OCI-LY7 (cell line): ENCODE measurements at regions not wholly inside any gene's neighbourhood (a gene's known extent, or its start where the extent isn't known, plus 50 kb on each side); places are given as distances from the start of the nearest gene placed in this dataset.
"Not testable (repeated sequence)": the region's sequence is repeated elsewhere in the genome, so short reads cannot be mapped to it uniquely, and the experiment has no call there.

Experiments used
- BruUV-seq: library from RNA; stranded (reverse); fragments of 400-500 nt; replicated peaks from 2 replicates; lab custom pipeline; 2021; lab: Mats Ljungman, UMichigan
- CTCF ChIA-PET: fragments of 300-600 bp; sonication (Branson Sonifier 250); formaldehyde crosslinking; loops from one replicate; lab custom pipeline; 2022; ENCODE audit warnings: antibody characterized with exemption; ENCODE audit not compliant: unreplicated experiment; lab: Charles Lee
- POLR2A ChIA-PET: fragments of 300-600 bp; sonication (Branson Sonifier 250); formaldehyde crosslinking; loops from one replicate; lab custom pipeline; 2022; ENCODE audit warnings: antibody characterized with exemption; lab: Charles Lee
- DNase-seq: peaks from one replicate; pipeline ENCODE4 v3.0.0-alpha.2; 2015; ENCODE audit warnings: low spot score
- H2AFZ ChIP-seq: fragments of 200-600 bp; sonication (generic), shearing (Covaris generic); 2 replicates; pipeline ENCODE4 v1.6.1; 2014; ENCODE audit warnings: mild to moderate bottlenecking, antibody characterized with exemption, low read length, moderate library complexity
- H3K27ac ChIP-seq: fragments of 200-600 bp; sonication (generic); 2 replicates; pipeline ENCODE4 v1.5.1; 2014; ENCODE audit warnings: mixed run types, low read depth, mild to moderate bottlenecking, moderate library complexity, low read length, inconsistent platforms; ENCODE audit not compliant: poor library complexity, severe bottlenecking
- H3K36me3 ChIP-seq: fragments of 200-600 bp; sonication (generic); 2 replicates; pipeline ENCODE4 v1.6.1; 2014; ENCODE audit warnings: mild to moderate bottlenecking, antibody characterized with exemption, low read length, moderate library complexity, mixed read lengths; ENCODE audit not compliant: insufficient read depth
- H3K4me1 ChIP-seq: fragments of 200-600 bp; sonication (generic); 2 replicates; pipeline ENCODE4 v1.5.1; 2014; ENCODE audit warnings: mild to moderate bottlenecking, low read length; ENCODE audit not compliant: insufficient read depth, poor library complexity, severe bottlenecking
- H3K4me2 ChIP-seq: fragments of 200-600 bp; sonication (generic); 2 replicates; pipeline ENCODE4 v1.6.1; 2014; ENCODE audit warnings: mild to moderate bottlenecking, low read length
- H3K4me3 ChIP-seq: fragments of 200-600 bp; sonication (generic); 2 replicates; pipeline ENCODE4 v1.5.1; 2014; ENCODE audit warnings: mild to moderate bottlenecking, low read depth, low read length; ENCODE audit not compliant: poor library complexity, severe bottlenecking
- H3K79me2 ChIP-seq: fragments of 200-600 bp; sonication (generic); 2 replicates; pipeline ENCODE4 v1.6.1; 2016; ENCODE audit warnings: low read depth, mild to moderate bottlenecking, low read length, moderate library complexity, mixed read lengths; ENCODE audit not compliant: insufficient read depth
- H3K9me2 ChIP-seq: fragments of 200-600 bp; sonication (generic); 2 replicates; pipeline ENCODE4 v1.6.1; 2016; ENCODE audit warnings: mild to moderate bottlenecking, low read length, mixed read lengths; ENCODE audit not compliant: insufficient read depth
- H3K9me3 ChIP-seq: fragments of 200-600 bp; sonication (generic); 2 replicates; pipeline ENCODE4 v1.6.1; 2014; ENCODE audit warnings: mild to moderate bottlenecking, mixed run types, low read length, mixed read lengths
- H4K20me1 ChIP-seq: fragments of 200-600 bp; sonication (generic); 2 replicates; pipeline ENCODE4 v1.6.1; 2014; ENCODE audit warnings: mild to moderate bottlenecking, antibody characterized with exemption, low read length, moderate library complexity, mixed read lengths; ENCODE audit not compliant: insufficient read depth
- CTCF ChIP-seq: fragments of 200-600 bp; sonication (generic); conservative IDR thresholded peaks from 2 replicates; pipeline ENCODE4 v1.5.1; 2014; ENCODE audit warnings: mild to moderate bottlenecking, antibody characterized with exemption, low read length, moderate library complexity, mixed read lengths
- EZH2phosphoT487 ChIP-seq: fragments of 200-600 bp; sonication (generic); IDR thresholded peaks from 2 replicates; pipeline ENCODE4 v1.6.1; 2018; ENCODE audit warnings: low read depth, borderline replicate concordance, mild to moderate bottlenecking, mixed run types, antibody characterized with exemption, low read length, moderate library complexity, mixed read lengths
- intact Hi-C: fragments of 100-400 bp; cut with micrococcal nuclease; formaldehyde crosslinking; loops from one replicate; pipeline ENCODE4 v1.10.0; 2022; ENCODE audit not compliant: unreplicated experiment

- no peaks in the 10 kb centered on the region for H3K9me3 ChIP-seq
- H3K79me2 ChIP-seq = no peaks in the 10 kb centered on the region
- no peak overlapping the region; the same call in 1 of the 2 replicates for H2AFZ ChIP-seq
- no peaks in the 10 kb centered on the region for H4K20me1 ChIP-seq
- no peak overlapping the region for H3K4me2 ChIP-seq
- H3K36me3 ChIP-seq = no peaks in the 10 kb centered on the region
- no peak for TF ChIP-seq CTCF
- no peak for TF ChIP-seq EZH2phosphoT487
- BruUV-seq = no TSS peak
- POLR2A ChIA-PET = interaction anchor here (0.6 kb wide), 2 partner anchors 21 to 352 kb away, joined by 4 read pairs; no protein-coding TSS in a partner anchor
- H3K4me1 ChIP-seq = peaks cover 38% of the 10 kb centered on the region
- DNase-seq = peak; percentile 16
- H3K9me2 ChIP-seq = no peaks in the 10 kb centered on the region
- H3K27ac ChIP-seq = no peak overlapping the region
- no peak overlapping the region for H3K4me3 ChIP-seq
- CTCF ChIA-PET = interaction anchor here (0.6 to 1.4 kb wide), 2 partner anchors 104 to 246 kb away, joined by 3 to 6 read pairs; no protein-coding TSS in a partner anchor
- intact Hi-C loops = no loop called here
Measured at GRCh38 chr6:134636186-134636799, 313.6 kb downstream of the ALDH8A1 start.

GRCh38 chr6:134634966-134635365 is 314.9 kb downstream of the ALDH8A1 start:
- no peak for TF ChIP-seq EZH2phosphoT487
- Histone ChIP-seq H3K4me3 (no peak overlapping the region), H3K9me2 (no peaks in the 10 kb centered on the region), H3K9me3 (no peaks in the 10 kb centered on the region), H2AFZ (no peak overlapping the region), H3K36me3 (no peaks in the 10 kb centered on the region), H3K4me2 (no peak overlapping the region), H3K4me1 (peaks cover 51% of the 10 kb centered on the region), H4K20me1 (no peaks in the 10 kb centered on the region), H3K79me2 (no peaks in the 10 kb centered on the region), H3K27ac (no peak overlapping the region)
- CTCF ChIA-PET = interaction anchor here (1.4 kb wide), 1 partner anchor 247 kb away, joined by 3 read pairs; no protein-coding TSS in a partner anchor
- no peak for DNase-seq
- intact Hi-C loops = no loop called here
- BruUV-seq = no TSS peak
- POLR2A ChIA-PET = interaction anchor here (0.6 kb wide), 1 partner anchor 471 kb away, joined by 3 read pairs; no protein-coding TSS in a partner anchor

- CTCF ChIA-PET = no interaction called here
- Histone ChIP-seq H3K27ac (no peak overlapping the region), H3K4me1 (peaks cover 52% of the 10 kb centered on the region), H2AFZ (no peak overlapping the region), H3K9me3 (no peaks in the 10 kb centered on the region), H4K20me1 (no peaks in the 10 kb centered on the region), H3K9me2 (no peaks in the 10 kb centered on the region), H3K4me3 (no peak overlapping the region), H3K79me2 (no peaks in the 10 kb centered on the region), H3K36me3 (no peaks in the 10 kb centered on the region), H3K4me2 (no peak overlapping the region)
- TF ChIP-seq EZH2phosphoT487 (no peak), CTCF (no peak)
- DNase-seq = no peak
- POLR2A ChIA-PET = interaction anchor here (0.6 kb wide), 1 partner anchor 471 kb away, joined by 3 read pairs; no protein-coding TSS in a partner anchor
- intact Hi-C loops = no loop called here
- no TSS peak for BruUV-seq
Measured at GRCh38 chr6:134634466-134634865, 315.4 kb downstream of the ALDH8A1 start.

- ChIA-PET POLR2A (interaction anchor here (0.6 kb wide), 1 partner anchor 505 kb away, joined by 4 read pairs; no protein-coding TSS in a partner anchor), CTCF (interaction anchor here (0.5 kb wide), 1 partner anchor 281 kb away, joined by 8 read pairs; no protein-coding TSS in a partner anchor)
- BruUV-seq, H3K4me3 ChIP-seq, H3K36me3 ChIP-seq, H3K9me3 ChIP-seq, intact Hi-C loops, H3K27ac ChIP-seq, H3K9me2 ChIP-seq, DNase-seq, H3K79me2 ChIP-seq, H4K20me1 ChIP-seq, H3K4me2 ChIP-seq, H2AFZ ChIP-seq: not testable (repeated sequence)
- peaks cover 52% of the 10 kb centered on the region for H3K4me1 ChIP-seq
Measured at GRCh38 chr6:134632982-134633940, 315.3 kb upstream of the SGK1 start.
